Astrocyte (in vitro differentiated cells and primary cell): ENCODE measurements at regions not wholly inside any gene's neighbourhood (a gene's known extent, or its start where the extent isn't known, plus 50 kb on each side); places are given as distances from the start of the nearest gene placed in this dataset.

Experiments used
- DNase-seq: peaks from one replicate; pipeline ENCODE4 v3.0.0-alpha.2; 2010; ENCODE audit warnings: low read depth
- FAIRE-seq: peaks from 2 replicates; lab custom pipeline; 2011; peaks lifted over from hg19 to GRCh38; lab: Jason Lieb, UNC
- H2AFZ ChIP-seq: 2 replicates; pipeline ENCODE4 v1.6.0; 2012; ENCODE audit warnings: low read depth, low read length, inconsistent platforms
- H3K27ac ChIP-seq: 2 replicates; pipeline ENCODE4 v1.5.1; 2011; ENCODE audit warnings: low read depth, low read length, inconsistent platforms
- H3K27me3 ChIP-seq: 2 replicates; pipeline ENCODE4 v1.6.0; 2011; ENCODE audit warnings: low read length, inconsistent platforms; ENCODE audit not compliant: insufficient read depth
- H3K36me3 ChIP-seq: 2 replicates; pipeline ENCODE4 v1.5.1; 2011; ENCODE audit warnings: low read length, inconsistent platforms; ENCODE audit not compliant: insufficient read depth
- H3K4me1 ChIP-seq: 2 replicates; pipeline ENCODE4 v1.5.1; 2011; ENCODE audit warnings: low read length, inconsistent platforms; ENCODE audit not compliant: insufficient read depth
- H3K4me2 ChIP-seq: 2 replicates; pipeline ENCODE4 v1.6.0; 2012; ENCODE audit warnings: low read length, inconsistent platforms
- H3K4me3 ChIP-seq: 2 replicates; pipeline ENCODE4 v1.5.1; 2011; ENCODE audit warnings: low read depth, mild to moderate bottlenecking, low read length, inconsistent platforms; ENCODE audit not compliant: insufficient read depth
- H3K79me2 ChIP-seq: 2 replicates; pipeline ENCODE4 v1.6.0; 2012; ENCODE audit warnings: mild to moderate bottlenecking, low read length, inconsistent platforms; ENCODE audit not compliant: insufficient read depth
- H3K9ac ChIP-seq: 2 replicates; pipeline ENCODE4 v1.6.0; 2012; ENCODE audit warnings: mild to moderate bottlenecking, low read length, inconsistent platforms
- H3K9me3 ChIP-seq: 2 replicates; pipeline ENCODE4 v1.5.1; 2012; ENCODE audit warnings: low read depth, mild to moderate bottlenecking, low read length, inconsistent platforms; ENCODE audit not compliant: insufficient read depth
- H4K20me1 ChIP-seq: 2 replicates; pipeline ENCODE4 v1.6.0; 2012; ENCODE audit warnings: low read length, inconsistent platforms; ENCODE audit not compliant: insufficient read depth
- H3K27ac Mint-ChIP-seq: one replicate; pipeline ENCODE4 v1.8.0; 2021; ENCODE audit warnings: mild to moderate bottlenecking, mixed read lengths; ENCODE audit not compliant: unreplicated experiment
- H3K27me3 Mint-ChIP-seq: one replicate; pipeline ENCODE4 v1.8.0; 2021; ENCODE audit warnings: low read depth, mixed read lengths; ENCODE audit not compliant: unreplicated experiment
- H3K36me3 Mint-ChIP-seq: one replicate; pipeline ENCODE4 v1.8.0; 2021; ENCODE audit warnings: low read depth, mixed read lengths; ENCODE audit not compliant: unreplicated experiment
- H3K4me1 Mint-ChIP-seq: one replicate; pipeline ENCODE4 v1.8.0; 2021; ENCODE audit warnings: low read depth, mixed read lengths; ENCODE audit not compliant: unreplicated experiment
- H3K4me3 Mint-ChIP-seq: one replicate; pipeline ENCODE4 v1.8.0; 2021; ENCODE audit warnings: mild to moderate bottlenecking, moderate library complexity, mixed read lengths; ENCODE audit not compliant: unreplicated experiment
- H3K9me3 Mint-ChIP-seq: one replicate; pipeline ENCODE4 v1.8.0; 2021; ENCODE audit warnings: mild to moderate bottlenecking, mixed read lengths; ENCODE audit not compliant: unreplicated experiment
- CTCF ChIP-seq: IDR thresholded peaks from 2 replicates; pipeline ENCODE4 v1.5.1; 2011; ENCODE audit warnings: low read depth, mild to moderate bottlenecking, inconsistent platforms, low read length, moderate library complexity; ENCODE audit not compliant: insufficient read depth
- EZH2 ChIP-seq: IDR thresholded peaks from 2 replicates; pipeline ENCODE4 v1.6.1; 2012; ENCODE audit warnings: mild to moderate bottlenecking, low read length, inconsistent platforms; ENCODE audit not compliant: insufficient read depth

GRCh38 chr3:113140876-113141275 lies 70.5 kb upstream of the BOC start:
- DNase-seq (peak; percentile 58), FAIRE-seq (no peak)
- H3K36me3 Mint-ChIP-seq = no peaks in the 10 kb centered on the region
- TF ChIP-seq CTCF = no peak
- no peak for TF ChIP-seq EZH2
- H3K9ac ChIP-seq = no peak overlapping the region
- H3K27ac ChIP-seq = no peak overlapping the region
- no peaks in the 10 kb centered on the region for H3K36me3 ChIP-seq
- no peak overlapping the region for H3K4me3 ChIP-seq
- H3K27ac Mint-ChIP-seq = peak overlapping the region; percentile 10
- no peak overlapping the region for H3K4me3 Mint-ChIP-seq
- H3K27me3 Mint-ChIP-seq = peaks cover 3% of the 10 kb centered on the region
- peaks cover 5% of the 10 kb centered on the region for H3K4me1 Mint-ChIP-seq
- no peak overlapping the region for H3K4me2 ChIP-seq
- no peaks in the 10 kb centered on the region for H3K9me3 Mint-ChIP-seq
- H2AFZ ChIP-seq = no peak overlapping the region
- peaks cover 5% of the 10 kb centered on the region for H3K27me3 ChIP-seq
- H3K4me1 ChIP-seq = no peaks in the 10 kb centered on the region
- H3K9me3 ChIP-seq = no peaks in the 10 kb centered on the region
- H4K20me1 ChIP-seq = no peaks in the 10 kb centered on the region
- H3K79me2 ChIP-seq = no peaks in the 10 kb centered on the region

- H3K27me3 ChIP-seq = peaks cover 7% of the 10 kb centered on the region
- H3K9ac ChIP-seq = no peak overlapping the region
- no peak for FAIRE-seq
- H3K4me1 ChIP-seq = no peaks in the 10 kb centered on the region
- H4K20me1 ChIP-seq = no peaks in the 10 kb centered on the region
- Mint-ChIP-seq H3K9me3 (no peaks in the 10 kb centered on the region), H3K36me3 (no peaks in the 10 kb centered on the region), H3K27ac (no peak overlapping the region), H3K27me3 (peaks cover 3% of the 10 kb centered on the region), H3K4me3 (no peak overlapping the region), H3K4me1 (peaks cover 5% of the 10 kb centered on the region)
- H3K36me3 ChIP-seq = no peaks in the 10 kb centered on the region
- H3K9me3 ChIP-seq = no peaks in the 10 kb centered on the region
- no peak overlapping the region for H3K27ac ChIP-seq
- no peak for DNase-seq
- H2AFZ ChIP-seq = no peak overlapping the region
- no peak overlapping the region for H3K4me3 ChIP-seq
- no peak overlapping the region for H3K4me2 ChIP-seq
- H3K79me2 ChIP-seq = no peaks in the 10 kb centered on the region
- TF ChIP-seq EZH2 (no peak), CTCF (no peak)
Measured at GRCh38 chr3:113141543-113141942, 69.8 kb upstream of the BOC start.

GRCh38 chr3:113142476-113142875 lies 68.9 kb upstream of the BOC start:
- no peaks in the 10 kb centered on the region for H3K9me3 ChIP-seq
- H3K27ac ChIP-seq = no peak overlapping the region
- no peak for TF ChIP-seq CTCF
- TF ChIP-seq EZH2 = no peak
- Mint-ChIP-seq H3K36me3 (no peaks in the 10 kb centered on the region), H3K4me1 (peaks cover 5% of the 10 kb centered on the region), H3K27ac (no peak overlapping the region), H3K9me3 (no peaks in the 10 kb centered on the region), H3K4me3 (no peak overlapping the region), H3K27me3 (peaks cover 3% of the 10 kb centered on the region)
- H4K20me1 ChIP-seq = no peaks in the 10 kb centered on the region
- H3K27me3 ChIP-seq = peaks cover 7% of the 10 kb centered on the region
- H3K79me2 ChIP-seq = no peaks in the 10 kb centered on the region
- H3K9ac ChIP-seq = no peak overlapping the region
- H3K4me3 ChIP-seq = no peak overlapping the region
- no peak for FAIRE-seq
- H3K4me1 ChIP-seq = no peaks in the 10 kb centered on the region
- no peak overlapping the region for H2AFZ ChIP-seq
- DNase-seq = no peak
- no peaks in the 10 kb centered on the region for H3K36me3 ChIP-seq
- no peak overlapping the region for H3K4me2 ChIP-seq
